ENCODE measurements at regions not wholly inside any gene's neighbourhood (a gene's known extent, or its start where the extent isn't known, plus 50 kb on each side); places are given as distances from the start of the nearest gene placed in this dataset.

- CTCF ChIA-PET (ENCODE audit: low intra/inter-chr PET ratio, low total read pairs) = no interaction called here
Observed at GRCh38 chr4:122005064-122005755, 53.4 kb upstream of the TRPC3 start.

GRCh38 chr4:122003335-122003734, 51.5 kb upstream of the TRPC3 start:
- POLR2A ChIA-PET = no interaction called here
- H3K9ac ChIP-seq (ENCODE audit: insufficient read depth, low read depth, low read length) = no peak overlapping the region
- in situ Hi-C loops (cut with HindIII; ENCODE audit: extremely low pct_ligation_motif_present, low pct_unique_long_range_greater_than_20kb) = loop anchor here (5.0 kb wide), 1 partner anchor 96 kb away; no protein-coding TSS in a partner anchor
- TF ChIP-seq ZFP90 (CRISPR knock-in tag; IDR thresholded peaks at IDR 0.05; ENCODE audit: borderline replicate concordance) (no peak), FOSL2 (CRISPR knock-in tag; IDR thresholded peaks at IDR 0.05) (no peak), GZF1 (CRISPR knock-in tag; IDR thresholded peaks at IDR 0.05) (0 out of 2 replicates have a peak, but pooled peaks have one; percentile 32), ZNF775 (CRISPR knock-in tag; IDR thresholded peaks at IDR 0.05; ENCODE audit: borderline replicate concordance) (no peak), EED (CRISPR knock-in tag; IDR thresholded peaks at IDR 0.05) (no peak), ZNF513 (CRISPR knock-in tag; conservative IDR thresholded peaks at IDR 0.05) (no peak), ZNF660 (CRISPR knock-in tag; IDR thresholded peaks at IDR 0.05; ENCODE audit: borderline replicate concordance, low read depth) (no peak), ZBTB7A (CRISPR knock-in tag; IDR thresholded peaks at IDR 0.05) (no peak), EHMT2 (IDR thresholded peaks at IDR 0.05; ENCODE audit: borderline replicate concordance, low read depth, low read length) (no peak), ZFAT (CRISPR knock-in tag; conservative IDR thresholded peaks at IDR 0.05) (no peak), PLRG1 (conservative IDR thresholded peaks at IDR 0.05) (no peak), ZNF329 (CRISPR knock-in tag; IDR thresholded peaks at IDR 0.05; ENCODE audit: low read depth) (no peak), ATM (IDR thresholded peaks at IDR 0.05; ENCODE audit: borderline replicate concordance) (no peak), MBNL3 (CRISPR knock-in tag; conservative IDR thresholded peaks at IDR 0.05) (no peak), ZNF83 (CRISPR knock-in tag; IDR thresholded peaks at IDR 0.05; ENCODE audit: borderline replicate concordance) (no peak), SNAI1 (CRISPR knock-in tag; IDR thresholded peaks at IDR 0.05; ENCODE audit: borderline replicate concordance) (no peak), ZNF496 (CRISPR knock-in tag; IDR thresholded peaks at IDR 0.05; ENCODE audit: insufficient replicate concordance) (no peak)

More at GRCh38 chr4:122005064-122005755, 53.4 kb upstream of the TRPC3 start:
- no peaks in the 10 kb centered on the region; a peak in 1 of 5 replicates for H3K27me3 ChIP-seq (ENCODE audit: control insufficient read depth in 1 of 2, insufficient read depth in 2 of 2, low read length in 2 of 2)
- FAIRE-seq (no peak), DNase-seq (ENCODE audit: low spot score) (no peak), ATAC-seq (no peak)
- H3K79me2 ChIP-seq (ENCODE audit: insufficient read depth, low read length) = no peaks in the 10 kb centered on the region
- TF ChIP-seq HCFC1 (IDR thresholded peaks at IDR 0.05; ENCODE audit: low read depth, low read length) = no peak
- no peak overlapping the region for H3K9ac ChIP-seq (ENCODE audit: insufficient read depth, low read depth, low read length)
- POLR2A ChIA-PET = no interaction called here
- no peaks in the 10 kb centered on the region for H4K20me1 ChIP-seq (ENCODE audit: insufficient read depth, low read length)
- BruUV-seq (replicated peaks) = no TSS peak
- H2AFZ ChIP-seq (ENCODE audit: low read length) = no peak overlapping the region
- no peaks in the 10 kb centered on the region for H3K36me3 ChIP-seq (replicated peaks in 1 of 2; ENCODE audit: control insufficient read depth in 1 of 2, insufficient read depth in 2 of 2, low read length in 2 of 2)
- WGBS (ENCODE audit: low lambda C conversion rate) = 43% methylated on average over 8 of the region's 8 CpGs
- no peak overlapping the region for H3K27ac ChIP-seq (ENCODE audit: extremely low read length, insufficient read depth, low read length)
- H3K4me3 ChIP-seq (replicated peaks in 1 of 3; ENCODE audit: insufficient read depth in 1 of 3, low read depth in 2 of 3, low read length in 3 of 3) = no peak overlapping the region
- in situ Hi-C loops (cut with HindIII; ENCODE audit: extremely low pct_ligation_motif_present, low pct_unique_long_range_greater_than_20kb) = no loop called here
- H3K9me3 ChIP-seq (ENCODE audit: low read length) = no peaks in the 10 kb centered on the region
- H3K4me2 ChIP-seq (ENCODE audit: low read depth, low read length) = no peak overlapping the region
- intact Hi-C loops (cut with micrococcal nuclease; ENCODE audit: unreplicated experiment) = no loop called here
- H3K4me1 ChIP-seq (ENCODE audit: insufficient read depth, low read length) = 0 out of 2 replicates have a peak, but pooled peaks cover 6% of the 10 kb centered on the region

More at GRCh38 chr4:122003335-122003734, 51.5 kb upstream of the TRPC3 start:
- Histone ChIP-seq H3K36me3 (replicated peaks in 1 of 2; ENCODE audit: control insufficient read depth in 1 of 2, insufficient read depth in 2 of 2, low read length in 2 of 2) (no peaks in the 10 kb centered on the region), H2AFZ (ENCODE audit: low read length) (no peak overlapping the region), H3K4me1 (ENCODE audit: insufficient read depth, low read length) (0 out of 2 replicates have a peak, but pooled peaks cover 6% of the 10 kb centered on the region), H3K27me3 (ENCODE audit: control insufficient read depth in 1 of 2, insufficient read depth in 2 of 2, low read length in 2 of 2) (no peaks in the 10 kb centered on the region; a peak in 1 of 5 replicates), H3K4me3 (replicated peaks in 1 of 3; ENCODE audit: insufficient read depth in 1 of 3, low read depth in 2 of 3, low read length in 3 of 3) (no peak overlapping the region), H4K20me1 (ENCODE audit: insufficient read depth, low read length) (no peaks in the 10 kb centered on the region), H3K4me2 (ENCODE audit: low read depth, low read length) (peak overlapping the region; percentile 33; the same call in 1 of the 2 replicates), H3K79me2 (ENCODE audit: insufficient read depth, low read length) (no peaks in the 10 kb centered on the region), H3K9me3 (ENCODE audit: low read length) (no peaks in the 10 kb centered on the region), H3K27ac (ENCODE audit: extremely low read length, insufficient read depth, low read length) (no peak overlapping the region)
- intact Hi-C loops (cut with micrococcal nuclease; ENCODE audit: unreplicated experiment) = loop anchor here (1.0 kb wide), 3 partner anchors 53 to 573 kb away; no protein-coding TSS in a partner anchor
- ATAC-seq (peak; percentile 99), FAIRE-seq (peak; percentile 88), DNase-seq (ENCODE audit: low spot score) (peak; percentile 64)
- CTCF ChIA-PET (ENCODE audit: low intra/inter-chr PET ratio, low total read pairs) = interaction anchor here (0.9 to 3.7 kb wide), 3 partner anchors 54 to 103 kb away, joined by 4 to 25 read pairs (median 4); no protein-coding TSS in a partner anchor
- 22% methylated on average over 5 of the region's 7 CpGs for WGBS (ENCODE audit: low lambda C conversion rate)
- no TSS peak for BruUV-seq (replicated peaks)

All from HepG2 (cell line).